HG03095 (cell line): ENCODE measurements at regions not wholly inside any gene's neighbourhood (a gene's known extent, or its start where the extent isn't known, plus 50 kb on each side); places are given as distances from the start of the nearest gene placed in this dataset.

Source experiments
- ATAC-seq: cut with Tn5 transposase; IDR thresholded peaks from one replicate; pipeline ENCODE4 v1.9.1; 2021; ENCODE audit warnings: moderate library complexity; ENCODE audit not compliant: unreplicated experiment

DNA sequence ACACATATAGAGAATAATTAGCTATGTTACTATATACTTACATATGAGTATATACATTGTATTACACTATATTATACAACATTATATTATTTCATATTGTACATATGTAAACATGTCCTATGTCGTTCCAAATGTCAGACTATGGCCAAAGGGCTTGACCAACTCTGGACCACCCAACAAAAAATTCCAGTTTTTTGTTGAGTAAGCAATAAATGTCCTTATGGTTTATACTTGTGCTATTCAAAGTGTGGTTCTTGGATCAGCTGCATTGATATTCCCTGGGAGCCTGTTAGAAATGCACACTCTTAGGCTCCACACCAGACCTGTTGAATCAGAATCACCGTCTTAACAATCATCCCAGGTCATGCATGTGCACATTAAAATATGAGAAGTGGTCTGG is 225.4 kb upstream of the ZFP64 start:
- ATAC-seq = no peak

DNA sequence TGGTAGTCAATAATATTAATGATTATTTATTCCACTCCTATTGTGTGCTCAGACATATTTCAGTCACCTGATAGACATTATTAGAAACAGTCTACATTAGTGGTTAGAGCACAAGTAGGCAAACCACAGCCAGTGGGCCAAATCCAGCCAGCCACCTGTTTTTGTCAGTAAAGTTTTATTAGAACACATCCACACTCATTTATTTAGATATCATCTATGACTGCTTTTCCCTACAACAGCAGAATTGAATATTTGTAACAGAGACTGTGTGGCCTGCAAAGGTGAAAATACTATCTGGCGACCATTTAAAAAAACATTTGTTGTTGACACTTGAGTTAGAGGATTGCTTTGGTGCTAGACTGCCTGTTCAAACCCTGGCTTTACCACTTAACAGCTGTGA is 220.0 kb upstream of the ZFP64 start:
- ATAC-seq = no peak

DNA sequence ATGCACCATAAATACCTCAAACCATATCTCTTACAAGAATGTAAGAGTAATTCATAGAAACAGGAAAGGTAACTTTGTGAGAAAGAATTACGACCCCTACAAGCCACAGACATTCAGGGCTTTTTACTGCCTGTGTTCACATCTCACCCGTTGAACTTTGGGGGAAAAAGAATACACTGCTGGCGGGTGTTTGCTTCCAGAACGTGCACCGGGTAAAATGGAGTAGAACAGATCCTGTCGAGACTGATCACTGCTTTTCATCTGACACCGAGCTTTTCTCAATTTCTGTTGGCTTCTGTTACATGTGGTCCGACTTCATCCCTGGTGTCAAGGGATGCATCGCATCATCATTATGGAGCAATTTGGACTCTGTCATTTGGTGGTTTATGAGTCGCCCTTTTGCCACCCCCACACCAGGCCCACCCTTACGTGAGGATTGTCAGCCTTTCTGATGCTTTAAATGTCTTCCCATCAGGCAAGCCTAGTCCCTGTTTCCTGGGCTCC is 219.2 kb upstream of the ZFP64 start:
- ATAC-seq = no peak

- no peak for ATAC-seq
Measured at GRCh38 chr20:52410182-52410647, 218.6 kb upstream of the ZFP64 start.

DNA sequence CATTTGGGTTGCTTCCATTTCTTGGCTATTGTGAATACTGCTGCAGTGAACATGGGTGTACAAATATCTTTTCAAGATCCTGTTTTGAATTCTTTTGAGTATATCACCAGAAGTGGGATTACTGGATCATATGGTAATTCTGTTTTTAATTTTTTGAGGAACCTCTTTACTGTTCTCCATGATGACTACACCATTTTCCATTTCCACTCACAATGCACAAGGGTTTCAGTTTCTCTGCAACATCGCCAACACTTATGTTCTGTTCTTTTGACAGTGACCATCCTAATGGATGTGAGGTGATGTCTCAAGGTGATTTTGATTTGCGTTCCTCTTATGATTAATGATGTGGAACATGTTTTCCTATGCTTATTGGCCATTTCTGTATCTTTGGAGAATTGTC is 214.4 kb upstream of the ZFP64 start:
- ATAC-seq = no peak

DNA sequence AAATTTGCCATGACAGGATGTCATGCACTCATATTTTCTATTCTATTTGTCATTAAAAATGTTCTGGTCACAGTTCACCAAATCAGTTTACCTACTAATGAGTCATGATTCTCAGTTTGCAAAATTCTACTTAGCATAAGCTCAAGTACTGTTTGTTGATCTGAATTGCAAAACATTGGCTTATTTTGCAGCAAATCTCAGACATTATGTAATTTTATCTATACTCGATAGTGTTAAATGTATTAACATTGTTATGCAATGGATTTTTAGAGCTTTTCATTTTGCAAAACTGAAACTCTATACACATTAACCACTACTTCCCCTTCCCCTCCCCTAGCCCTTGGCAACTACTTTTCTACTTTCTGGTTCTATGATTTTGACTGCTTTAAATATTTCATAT is 213.8 kb upstream of the ZFP64 start:
- no peak for ATAC-seq

DNA sequence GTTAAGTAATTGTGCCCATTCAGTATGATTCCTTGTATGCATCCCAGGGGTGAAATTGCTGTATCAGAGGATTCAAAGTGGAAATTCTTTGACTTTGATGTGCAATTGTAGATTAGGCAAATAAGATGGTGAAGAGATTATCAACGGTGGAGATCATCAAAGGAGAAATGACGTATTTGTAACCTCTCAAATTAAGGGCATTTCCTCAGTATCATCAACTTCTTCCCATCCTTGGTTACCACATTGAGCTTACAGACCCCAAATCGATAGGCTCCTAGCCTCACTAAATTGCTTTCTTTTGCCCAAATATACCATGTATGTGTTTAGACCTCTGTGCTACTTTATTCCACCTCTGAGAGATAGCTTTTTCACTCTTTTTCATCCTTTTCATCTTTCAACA is 213.1 kb upstream of the ZFP64 start:
- ATAC-seq = no peak

GRCh38 chr20:52402950-52403349 is 211.4 kb upstream of the ZFP64 start:
- no peak for ATAC-seq

DNA sequence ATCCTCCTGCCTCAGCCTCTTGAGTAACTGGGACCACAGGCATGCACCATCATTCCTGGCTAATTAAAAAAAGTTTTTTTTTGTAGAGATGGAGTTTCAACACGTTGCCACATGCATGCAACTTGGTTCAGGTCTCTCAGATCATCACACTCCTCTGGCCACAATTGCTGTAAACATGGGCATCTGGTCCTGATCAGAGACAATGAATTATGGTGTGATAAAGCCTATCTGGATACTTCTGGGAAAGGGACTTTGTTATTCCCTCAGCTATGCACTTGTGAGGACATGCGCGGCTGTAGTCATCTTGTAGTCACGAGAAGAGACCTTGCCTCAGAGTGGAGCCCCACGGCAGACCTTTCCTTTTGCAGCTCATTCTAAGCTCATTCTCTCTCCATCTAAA is 210.9 kb upstream of the ZFP64 start:
- no peak for ATAC-seq

DNA sequence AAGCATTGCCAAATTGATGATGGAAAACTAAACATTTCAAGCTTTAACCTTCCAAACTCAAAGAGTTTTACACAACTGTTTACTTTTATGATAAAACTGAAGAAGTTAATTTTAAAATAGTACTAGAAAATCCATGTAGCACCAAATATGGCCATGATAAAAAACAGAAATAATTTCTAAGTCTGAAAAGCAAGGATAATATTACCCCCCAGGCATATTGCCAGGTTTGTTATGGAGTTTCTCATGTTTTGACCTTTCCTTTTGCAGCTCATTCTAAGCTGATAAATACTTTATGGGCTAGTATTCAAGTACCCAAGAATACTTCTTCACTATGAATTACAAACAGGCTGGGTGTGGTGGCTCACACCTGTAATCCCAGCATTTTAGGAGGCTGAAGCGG is 209.9 kb upstream of the ZFP64 start:
- ATAC-seq = no peak

GRCh38 chr20:52399352-52399751 is 207.8 kb upstream of the ZFP64 start:
- ATAC-seq = no peak

DNA sequence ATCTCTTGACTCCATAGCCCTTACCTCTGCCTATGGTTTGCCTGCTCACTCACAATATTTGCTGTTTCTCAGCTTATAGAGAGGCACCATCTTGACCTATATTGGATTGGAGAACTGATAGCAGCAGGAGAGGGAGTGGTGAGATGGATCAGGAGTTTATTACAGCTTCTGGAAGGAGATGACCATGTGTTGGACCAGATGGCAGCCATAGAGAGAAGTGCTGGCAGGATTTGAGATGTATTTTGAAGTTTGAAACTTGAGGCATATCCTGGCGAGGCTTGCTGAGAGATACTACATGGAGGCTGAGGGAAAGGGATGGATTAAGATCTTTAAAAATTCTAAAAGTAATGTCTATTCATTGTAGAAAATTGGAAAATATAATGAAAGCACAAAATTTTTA is 198.0 kb upstream of the ZFP64 start:
- no peak for ATAC-seq

DNA sequence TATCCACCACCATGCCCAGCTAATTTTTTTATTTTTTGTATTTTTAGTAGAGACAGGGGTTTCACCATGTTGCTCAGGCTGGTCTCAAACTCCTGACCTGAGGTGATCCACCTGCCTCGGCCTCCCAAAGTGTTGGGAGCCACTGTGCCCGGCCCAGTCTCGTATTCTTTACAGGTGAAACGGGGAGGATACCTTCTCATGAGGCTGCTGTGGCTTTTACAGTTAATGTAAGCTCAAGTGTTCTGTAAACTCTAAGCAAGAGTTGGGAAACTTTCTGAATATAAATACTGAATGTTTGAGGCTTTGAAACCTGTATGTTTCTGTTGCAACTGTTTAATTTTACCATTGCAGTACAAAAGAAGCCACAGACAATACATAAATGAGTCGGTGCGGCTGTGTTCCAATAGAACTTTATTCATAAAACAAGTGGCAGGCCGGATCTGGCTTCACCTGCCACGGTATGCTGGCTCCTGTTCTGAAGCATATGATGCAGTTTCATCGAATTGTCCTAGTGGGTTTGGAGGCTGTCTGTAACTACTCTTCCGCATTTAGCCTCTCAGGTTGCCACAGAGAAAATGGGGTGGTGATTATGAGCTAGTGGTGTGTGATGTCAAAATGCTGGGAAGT is 192.5 kb upstream of the ZFP64 start:
- no peak for ATAC-seq

DNA sequence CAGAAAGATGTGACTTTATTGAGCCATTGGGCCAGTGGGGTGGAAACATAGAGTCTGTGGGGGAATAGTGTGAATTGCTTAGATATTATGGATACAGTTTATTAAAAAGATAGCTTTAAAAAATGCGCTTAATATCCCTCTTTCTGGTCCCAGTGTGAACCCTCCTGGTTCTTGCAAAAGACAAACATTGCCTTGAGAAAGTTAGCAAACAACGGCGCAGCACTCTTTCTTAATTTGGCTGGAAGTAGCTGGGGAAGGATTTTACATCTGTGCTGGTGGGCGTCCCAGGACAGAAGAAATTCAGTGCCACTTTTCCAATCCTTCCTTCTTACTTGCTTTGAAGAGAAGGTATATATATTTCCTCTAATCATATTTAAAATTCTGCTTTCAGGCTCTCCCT is 191.4 kb upstream of the ZFP64 start:
- ATAC-seq = no peak

DNA sequence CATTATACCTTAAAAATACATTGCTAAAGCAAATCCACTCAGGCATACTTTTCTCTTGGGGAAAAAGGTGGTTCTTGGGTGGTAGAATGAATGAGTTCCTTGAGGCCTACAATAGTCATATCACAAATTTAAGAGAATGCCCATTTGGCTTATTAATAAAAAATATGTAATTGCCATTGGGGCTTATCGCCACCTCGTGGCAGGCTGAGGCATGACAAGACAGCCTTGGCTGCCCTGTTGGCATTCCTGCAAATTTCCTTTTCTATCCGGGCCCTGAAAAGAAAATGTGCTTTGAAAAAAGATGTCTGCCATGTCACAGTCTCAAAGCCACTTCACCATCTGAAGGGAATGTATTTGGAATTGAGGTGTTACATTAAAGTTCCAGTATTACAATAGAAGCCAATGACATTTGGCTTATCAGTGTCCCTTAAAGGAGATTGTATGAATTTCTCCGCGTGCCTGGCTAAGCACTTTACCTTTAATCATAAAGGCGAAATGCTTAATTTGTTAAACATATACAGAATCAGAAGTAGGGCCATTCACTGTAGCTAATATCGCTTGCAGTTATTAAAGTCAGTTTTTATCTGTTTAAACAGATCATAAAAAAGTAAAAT is 188.3 kb upstream of the ZFP64 start:
- no peak for ATAC-seq

GRCh38 chr20:52372169-52372568 is 180.6 kb upstream of the ZFP64 start:
- no peak for ATAC-seq

DNA sequence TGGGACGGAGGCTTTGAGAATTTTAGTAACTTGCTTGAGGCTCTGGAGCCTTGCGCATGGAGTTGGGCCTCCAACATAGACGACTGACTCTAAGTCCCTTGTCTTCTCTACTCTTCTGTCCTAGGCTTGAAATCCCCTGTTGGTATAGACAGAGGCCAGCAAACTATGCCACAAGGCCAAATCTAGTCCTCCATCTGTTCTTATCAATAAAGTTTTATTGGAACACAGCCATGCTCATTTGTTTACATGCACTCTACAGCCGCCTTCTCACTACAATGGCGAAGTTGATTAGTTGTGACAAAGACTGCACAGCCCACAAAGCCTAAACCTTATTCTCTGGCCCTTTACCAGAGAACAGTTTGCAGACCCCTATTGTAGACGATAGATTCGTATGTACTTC is 174.1 kb upstream of the ZFP64 start:
- ATAC-seq = no peak

DNA sequence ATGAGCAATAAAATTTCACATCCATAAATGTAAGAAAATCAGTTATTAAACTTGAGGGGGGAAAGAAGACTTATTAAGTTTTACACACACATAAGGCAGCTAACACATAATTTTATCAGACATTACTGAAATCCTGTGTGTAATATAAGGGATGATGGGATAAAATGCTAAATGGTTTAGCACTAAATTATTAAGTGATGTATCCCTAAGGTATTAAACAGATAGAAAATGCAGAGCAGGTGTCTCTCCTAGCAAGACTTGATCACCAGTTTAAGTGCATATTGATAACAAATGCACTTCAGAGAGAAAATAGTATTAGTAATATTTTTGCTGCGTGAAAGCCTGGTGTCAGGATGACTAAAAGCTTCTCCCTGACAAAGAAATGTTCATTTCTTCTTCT is 172.8 kb upstream of the ZFP64 start:
- no peak for ATAC-seq

DNA sequence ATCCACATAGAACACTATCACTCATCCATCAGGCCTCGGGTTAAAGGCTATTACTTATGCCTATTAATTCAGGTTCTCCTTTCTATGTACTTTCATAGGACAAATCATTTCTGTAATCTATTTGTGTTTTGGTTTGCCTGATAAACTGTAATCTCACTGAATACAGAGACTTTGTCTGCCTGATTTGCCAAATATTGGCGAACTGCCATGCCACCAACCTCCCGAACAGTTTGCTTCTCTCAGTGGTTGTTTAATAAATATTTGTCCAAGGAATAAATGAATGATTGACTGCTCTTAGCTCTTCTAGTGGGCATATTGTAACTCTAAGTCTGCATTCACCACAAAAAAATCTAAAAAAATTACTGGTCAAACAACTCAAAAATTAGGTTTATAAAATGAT is 170.1 kb upstream of the ZFP64 start:
- no peak for ATAC-seq

DNA sequence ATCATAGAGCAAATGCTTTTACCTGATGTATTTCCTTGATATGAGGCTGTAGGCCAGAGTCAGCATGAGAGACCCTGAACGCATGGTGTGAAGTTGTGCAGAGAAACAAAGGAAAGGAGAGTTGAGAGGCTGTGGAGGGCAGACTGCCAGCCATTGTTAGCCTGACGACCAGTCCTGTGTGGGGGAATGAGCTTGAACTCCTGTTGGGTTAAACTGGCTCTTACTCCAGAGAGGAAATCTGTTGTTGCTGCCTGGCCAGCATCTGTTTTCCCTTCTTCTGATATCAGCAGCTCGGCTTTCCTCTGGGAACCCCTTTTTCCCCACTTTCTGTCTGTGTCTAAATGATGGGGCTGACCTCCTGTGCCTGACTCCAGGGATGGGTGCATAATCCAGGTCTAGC is 158.2 kb upstream of the ZFP64 start:
- ATAC-seq = no peak

DNA sequence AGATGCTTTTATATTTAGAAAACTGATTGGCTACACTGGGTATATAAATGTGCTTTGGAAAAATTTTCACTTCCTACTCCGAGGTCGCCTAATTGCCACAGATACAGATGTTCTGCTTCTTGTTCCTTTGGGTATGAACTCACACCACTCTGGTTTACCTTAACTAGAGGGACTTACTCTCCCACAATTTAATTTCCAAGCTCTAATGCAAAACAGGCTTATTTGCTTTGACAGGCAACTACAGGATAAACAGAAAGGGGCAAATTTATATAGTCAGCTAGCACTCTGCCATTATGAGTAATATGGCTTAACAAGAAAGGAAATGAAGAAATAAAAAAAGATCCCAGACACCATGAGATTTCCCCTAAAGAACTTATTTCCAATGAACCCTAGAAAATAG is 156.9 kb upstream of the ZFP64 start:
- ATAC-seq = no peak

DNA sequence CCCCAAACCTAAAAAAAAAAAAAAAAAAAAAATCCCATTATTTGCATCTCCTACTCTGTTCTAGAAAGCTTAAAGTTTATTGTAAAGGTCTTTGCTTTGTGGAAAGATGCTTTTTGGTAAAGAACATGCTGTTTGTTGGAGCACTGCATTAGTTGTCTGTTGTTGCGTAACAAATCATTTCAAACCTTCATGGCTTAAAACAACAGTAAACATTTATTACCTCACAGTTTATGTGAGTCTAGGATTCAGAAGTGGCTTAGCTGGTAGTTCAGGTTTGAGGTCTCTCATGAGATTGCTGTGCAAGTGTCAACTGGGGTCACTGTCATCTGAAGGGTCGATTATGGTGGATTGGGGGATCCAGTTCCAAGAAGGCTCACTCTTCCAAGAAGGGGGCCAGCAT is 155.2 kb upstream of the ZFP64 start:
- ATAC-seq = no peak

GRCh38 chr20:52342913-52343312 is 151.3 kb upstream of the ZFP64 start:
- ATAC-seq = no peak
